SK-N-SH (cell line): ENCODE measurements at regions not wholly inside any gene's neighbourhood (a gene's known extent, or its start where the extent isn't known, plus 50 kb on each side); places are given as distances from the start of the nearest gene placed in this dataset.

ENCODE experiments used
- CHD2 ChIP-seq: fragments of 150-350 bp; IDR thresholded peaks from 2 replicates; pipeline ENCODE4 v1.6.1; 2018; ENCODE audit warnings: low read length; ENCODE audit not compliant: partially characterized antibody
- EZH2phosphoT487 ChIP-seq: fragments of 200-600 bp; sonication (generic); IDR thresholded peaks from 2 replicates; pipeline ENCODE4 v1.6.1; 2017; ENCODE audit warnings: low read depth, mixed run types, mild to moderate bottlenecking, antibody characterized with exemption, moderate library complexity, borderline replicate concordance
- NFIC ChIP-seq: IDR thresholded peaks from 2 replicates; pipeline ENCODE4 v1.4.0; 2012; ENCODE audit warnings: borderline replicate concordance
- POLR2AphosphoS5 ChIP-seq: IDR thresholded peaks from 2 replicates; pipeline ENCODE4 v1.6.1; 2012; ENCODE audit warnings: low read depth, low read length
- RCOR1 ChIP-seq: fragments of 150-350 bp; IDR thresholded peaks from 2 replicates; pipeline ENCODE4 v1.6.1; 2017; ENCODE audit warnings: antibody characterized with exemption, low read length
- TF ChIP-seq, protein P1 (sequence below): fragments of 200-600 bp; sonication (generic); IDR thresholded peaks from 2 replicates; pipeline ENCODE4 v1.6.1; 2017; ENCODE audit warnings: antibody characterized with exemption, mild to moderate bottlenecking, moderate library complexity
- TF ChIP-seq, protein P2 (sequence below): IDR thresholded peaks from 2 replicates; pipeline ENCODE4 v1.4.0; 2012; ENCODE audit warnings: low read depth, borderline replicate concordance

DNA sequence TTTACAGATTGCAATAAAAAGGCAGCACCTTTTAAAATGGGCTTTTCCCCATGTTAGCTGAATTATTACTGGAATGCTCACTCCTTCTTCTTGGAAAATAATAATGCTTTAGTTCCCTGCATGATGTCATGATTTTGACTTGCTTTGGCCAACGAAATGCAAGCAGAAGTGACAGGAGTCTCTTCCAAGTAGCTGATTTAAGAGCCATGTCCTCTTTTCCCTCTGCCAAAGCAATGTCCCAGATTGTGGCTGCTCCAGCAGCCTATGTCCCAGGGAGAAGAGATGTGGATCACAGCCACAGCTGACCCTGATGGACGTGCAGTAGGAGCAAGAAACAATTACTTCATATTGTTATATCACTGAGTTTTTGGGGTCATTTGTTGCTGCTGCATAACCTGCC is 246.6 kb downstream of the HAPSTR1 start:
- no peak for TF ChIP-seq RCOR1
- no peak for TF ChIP-seq POLR2AphosphoS5
- TF ChIP-seq, protein P1, sequence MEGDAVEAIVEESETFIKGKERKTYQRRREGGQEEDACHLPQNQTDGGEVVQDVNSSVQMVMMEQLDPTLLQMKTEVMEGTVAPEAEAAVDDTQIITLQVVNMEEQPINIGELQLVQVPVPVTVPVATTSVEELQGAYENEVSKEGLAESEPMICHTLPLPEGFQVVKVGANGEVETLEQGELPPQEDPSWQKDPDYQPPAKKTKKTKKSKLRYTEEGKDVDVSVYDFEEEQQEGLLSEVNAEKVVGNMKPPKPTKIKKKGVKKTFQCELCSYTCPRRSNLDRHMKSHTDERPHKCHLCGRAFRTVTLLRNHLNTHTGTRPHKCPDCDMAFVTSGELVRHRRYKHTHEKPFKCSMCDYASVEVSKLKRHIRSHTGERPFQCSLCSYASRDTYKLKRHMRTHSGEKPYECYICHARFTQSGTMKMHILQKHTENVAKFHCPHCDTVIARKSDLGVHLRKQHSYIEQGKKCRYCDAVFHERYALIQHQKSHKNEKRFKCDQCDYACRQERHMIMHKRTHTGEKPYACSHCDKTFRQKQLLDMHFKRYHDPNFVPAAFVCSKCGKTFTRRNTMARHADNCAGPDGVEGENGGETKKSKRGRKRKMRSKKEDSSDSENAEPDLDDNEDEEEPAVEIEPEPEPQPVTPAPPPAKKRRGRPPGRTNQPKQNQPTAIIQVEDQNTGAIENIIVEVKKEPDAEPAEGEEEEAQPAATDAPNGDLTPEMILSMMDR: no peak
- TF ChIP-seq, protein P2, sequence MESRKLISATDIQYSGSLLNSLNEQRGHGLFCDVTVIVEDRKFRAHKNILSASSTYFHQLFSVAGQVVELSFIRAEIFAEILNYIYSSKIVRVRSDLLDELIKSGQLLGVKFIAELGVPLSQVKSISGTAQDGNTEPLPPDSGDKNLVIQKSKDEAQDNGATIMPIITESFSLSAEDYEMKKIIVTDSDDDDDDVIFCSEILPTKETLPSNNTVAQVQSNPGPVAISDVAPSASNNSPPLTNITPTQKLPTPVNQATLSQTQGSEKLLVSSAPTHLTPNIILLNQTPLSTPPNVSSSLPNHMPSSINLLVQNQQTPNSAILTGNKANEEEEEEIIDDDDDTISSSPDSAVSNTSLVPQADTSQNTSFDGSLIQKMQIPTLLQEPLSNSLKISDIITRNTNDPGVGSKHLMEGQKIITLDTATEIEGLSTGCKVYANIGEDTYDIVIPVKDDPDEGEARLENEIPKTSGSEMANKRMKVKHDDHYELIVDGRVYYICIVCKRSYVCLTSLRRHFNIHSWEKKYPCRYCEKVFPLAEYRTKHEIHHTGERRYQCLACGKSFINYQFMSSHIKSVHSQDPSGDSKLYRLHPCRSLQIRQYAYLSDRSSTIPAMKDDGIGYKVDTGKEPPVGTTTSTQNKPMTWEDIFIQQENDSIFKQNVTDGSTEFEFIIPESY: no peak
- no peak for TF ChIP-seq EZH2phosphoT487
- no peak for TF ChIP-seq NFIC
- no peak for TF ChIP-seq CHD2
